Panc1 (cell line): ENCODE measurements at regions not wholly inside any gene's neighbourhood (a gene's known extent, or its start where the extent isn't known, plus 50 kb on each side); places are given as distances from the start of the nearest gene placed in this dataset.

ENCODE experiments used
- ATAC-seq: fragments of 200-7000 bp; cut with Tn5 transposase; 2 replicates; pipeline ENCODE4 v1.9.1; 2020; ENCODE audit warnings: mild to moderate bottlenecking, moderate library complexity
- BruUV-seq: library from RNA; stranded (reverse); fragments of 400-500 nt; replicated peaks from 2 replicates; lab custom pipeline; 2021; lab: Mats Ljungman, UMichigan
- CTCF ChIA-PET: fragments of 300-600 bp; sonication (Branson Sonifier 250); formaldehyde crosslinking; loops from one replicate; lab custom pipeline; 2022; ENCODE audit warnings: antibody characterized with exemption; lab: Charles Lee
- POLR2A ChIA-PET: fragments of 300-600 bp; sonication (Branson Sonifier 250); formaldehyde crosslinking; loops from one replicate; lab custom pipeline; 2022; ENCODE audit warnings: antibody characterized with exemption; lab: Charles Lee
- DNase-seq: peaks from one replicate; pipeline ENCODE4 v3.0.0-alpha.2; 2010; ENCODE audit warnings: low read depth, low spot score
- H3K27ac ChIP-seq: 2 replicates; pipeline ENCODE4 v1.5.1; 2011; ENCODE audit warnings: mild to moderate bottlenecking, low read length, inconsistent platforms
- H3K27me3 ChIP-seq: fragments of 200-500 bp; sonication (Bioruptor generic); 2 replicates; pipeline ENCODE4 v1.6.0; 2014; ENCODE audit warnings: low read length, inconsistent platforms; ENCODE audit not compliant: control insufficient read depth, insufficient read depth
- H3K36me3 ChIP-seq: fragments of 200-500 bp; sonication (Bioruptor generic); 2 replicates; pipeline ENCODE4 v1.5.1; 2014; ENCODE audit warnings: inconsistent platforms, mild to moderate bottlenecking, low read length, moderate library complexity; ENCODE audit not compliant: control insufficient read depth, insufficient read depth
- H3K4me1 ChIP-seq: 2 replicates; pipeline ENCODE4 v1.5.1; 2011; ENCODE audit warnings: inconsistent platforms, mild to moderate bottlenecking, low read length, moderate library complexity; ENCODE audit not compliant: control insufficient read depth, insufficient read depth
- H3K4me3 ChIP-seq, 2 experiments: 2 replicates each; pipeline ENCODE4 v1.5.1; 2011 to 2012; ENCODE audit warnings: low read depth in 2 of 2, low read length in 2 of 2, mild to moderate bottlenecking in 2 of 2, inconsistent platforms in 1 of 2, moderate library complexity in 1 of 2
- H3K9me3 ChIP-seq: fragments of 200-500 bp; sonication (Bioruptor generic); 2 replicates; pipeline ENCODE4 v1.5.1; 2014; ENCODE audit warnings: low read depth, mild to moderate bottlenecking, inconsistent platforms, low read length, moderate library complexity; ENCODE audit not compliant: control insufficient read depth, insufficient read depth
- CTCF ChIP-seq: fragments of 450-650 bp; IDR thresholded peaks from 2 replicates; pipeline ENCODE4 v1.5.1; 2017; ENCODE audit warnings: mild to moderate bottlenecking
- POLR2AphosphoS5 ChIP-seq: IDR thresholded peaks from 2 replicates; pipeline ENCODE4 v1.6.1; 2012; ENCODE audit warnings: mild to moderate bottlenecking, low read depth, low read length, moderate library complexity
- REST ChIP-seq, 2 experiments: IDR thresholded peaks; 2 replicates each; pipeline ENCODE4 v1.6.1; 2011 to 2012; ENCODE audit warnings: low read depth in 2 of 2, control low read depth in 1 of 2, low read length in 1 of 2, mild to moderate bottlenecking in 1 of 2, moderate library complexity in 1 of 2; ENCODE audit not compliant: insufficient read depth in 1 of 2
- SIN3A ChIP-seq: IDR thresholded peaks from 2 replicates; pipeline ENCODE4 v1.6.1; 2012; ENCODE audit warnings: low read depth, mild to moderate bottlenecking, low read length, moderate library complexity, borderline replicate concordance; ENCODE audit not compliant: insufficient read depth
- TCF7L2 ChIP-seq: IDR thresholded peaks from 2 replicates; pipeline ENCODE4 v1.6.1; 2011; ENCODE audit warnings: mild to moderate bottlenecking, low read depth, low read length, inconsistent platforms
- in situ Hi-C: cut with HindIII; loops from 2 replicates; pipeline ENCODE4 v1.10.0; 2016; ENCODE audit warnings: low sequenced_read_pairs, low pct_unique_long_range_greater_than_20kb
- intact Hi-C: fragments of 100-400 bp; cut with micrococcal nuclease; formaldehyde crosslinking; loops from one replicate; pipeline ENCODE4 v1.10.0; 2022; ENCODE audit not compliant: unreplicated experiment

GRCh38 chr3:99023590-99024192, 122.2 kb upstream of the DCBLD2 start:
- H3K4me3 ChIP-seq: no peak overlapping the region
- 0 out of 2 replicates have a peak, but pooled peaks cover 2% of the 10 kb centered on the region for H3K9me3 ChIP-seq
- H3K36me3 ChIP-seq: no peaks in the 10 kb centered on the region
- BruUV-seq: no TSS peak
- H3K27ac ChIP-seq: no peak overlapping the region
- DNase-seq (no peak), ATAC-seq (no peak)
- no peaks in the 10 kb centered on the region for H3K27me3 ChIP-seq
- in situ Hi-C loops: no loop called here
- TF ChIP-seq CTCF (peak; percentile 74; the same call in 1 of the 2 replicates), SIN3A (no peak)
- ChIA-PET CTCF (interaction anchor here (0.7 kb wide), 4 partner anchors 149 to 1290 kb away, joined by 3 to 5 read pairs (median 4); no protein-coding TSS in a partner anchor), POLR2A (no interaction called here)
- intact Hi-C loops: loop anchor here (2.0 to 10.0 kb wide), 4 partner anchors 149 to 727 kb away; no protein-coding TSS in a partner anchor
- no peaks in the 10 kb centered on the region for H3K4me1 ChIP-seq

GRCh38 chr3:99021466-99021865, 120.0 kb upstream of the DCBLD2 start:
- ATAC-seq (no peak), DNase-seq (no peak)
- H3K4me1 ChIP-seq: no peaks in the 10 kb centered on the region
- in situ Hi-C loops (no loop called here), intact Hi-C loops (loop anchor here (5.0 to 10.0 kb wide), 2 partner anchors 443 to 666 kb away; no protein-coding TSS in a partner anchor)
- H3K27me3 ChIP-seq: no peaks in the 10 kb centered on the region
- POLR2A ChIA-PET: no interaction called here
- TF ChIP-seq CTCF (no peak), REST (IDR thresholded peaks at IDR 0.05; ENCODE audit: insufficient read depth in 1 of 2, low read depth in 2 of 2, low read length in 1 of 2) (no peak), TCF7L2 (no peak), SIN3A (no peak), POLR2AphosphoS5 (no peak)
- H3K9me3 ChIP-seq: no peaks in the 10 kb centered on the region
- no peaks in the 10 kb centered on the region for H3K36me3 ChIP-seq
- BruUV-seq: no TSS peak
- H3K27ac ChIP-seq: no peak overlapping the region
- CTCF ChIA-PET: no interaction called here
- no peak overlapping the region for H3K4me3 ChIP-seq
